HL-60 (cell line): ENCODE measurements at regions not wholly inside any gene's neighbourhood (a gene's known extent, or its start where the extent isn't known, plus 50 kb on each side); places are given as distances from the start of the nearest gene placed in this dataset.

Experiments
- POLR2AphosphoS5 ChIP-seq: IDR thresholded peaks from 2 replicates; pipeline ENCODE4 v1.6.1; 2012; ENCODE audit warnings: low read depth
- TF ChIP-seq, protein P1 (sequence below): IDR thresholded peaks from one replicate; pipeline ENCODE4 v1.5.1; 2011; ENCODE audit warnings: low read length, control low read depth, inconsistent platforms; ENCODE audit not compliant: insufficient read depth

- no peak for TF ChIP-seq POLR2AphosphoS5
- TF ChIP-seq, protein P1, sequence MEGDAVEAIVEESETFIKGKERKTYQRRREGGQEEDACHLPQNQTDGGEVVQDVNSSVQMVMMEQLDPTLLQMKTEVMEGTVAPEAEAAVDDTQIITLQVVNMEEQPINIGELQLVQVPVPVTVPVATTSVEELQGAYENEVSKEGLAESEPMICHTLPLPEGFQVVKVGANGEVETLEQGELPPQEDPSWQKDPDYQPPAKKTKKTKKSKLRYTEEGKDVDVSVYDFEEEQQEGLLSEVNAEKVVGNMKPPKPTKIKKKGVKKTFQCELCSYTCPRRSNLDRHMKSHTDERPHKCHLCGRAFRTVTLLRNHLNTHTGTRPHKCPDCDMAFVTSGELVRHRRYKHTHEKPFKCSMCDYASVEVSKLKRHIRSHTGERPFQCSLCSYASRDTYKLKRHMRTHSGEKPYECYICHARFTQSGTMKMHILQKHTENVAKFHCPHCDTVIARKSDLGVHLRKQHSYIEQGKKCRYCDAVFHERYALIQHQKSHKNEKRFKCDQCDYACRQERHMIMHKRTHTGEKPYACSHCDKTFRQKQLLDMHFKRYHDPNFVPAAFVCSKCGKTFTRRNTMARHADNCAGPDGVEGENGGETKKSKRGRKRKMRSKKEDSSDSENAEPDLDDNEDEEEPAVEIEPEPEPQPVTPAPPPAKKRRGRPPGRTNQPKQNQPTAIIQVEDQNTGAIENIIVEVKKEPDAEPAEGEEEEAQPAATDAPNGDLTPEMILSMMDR, result no peak
Measured at GRCh38 chr12:114812384-114812783, 128.4 kb upstream of the TBX3 start.
